ENCODE measurements at regions not wholly inside any gene's neighbourhood (a gene's known extent, or its start where the extent isn't known, plus 50 kb on each side); places are given as distances from the start of the nearest gene placed in this dataset.

- no peak for DNase-seq
Observed at GRCh38 chr13:50512474-50513299, 330.8 kb downstream of the DLEU7 start.

DNA sequence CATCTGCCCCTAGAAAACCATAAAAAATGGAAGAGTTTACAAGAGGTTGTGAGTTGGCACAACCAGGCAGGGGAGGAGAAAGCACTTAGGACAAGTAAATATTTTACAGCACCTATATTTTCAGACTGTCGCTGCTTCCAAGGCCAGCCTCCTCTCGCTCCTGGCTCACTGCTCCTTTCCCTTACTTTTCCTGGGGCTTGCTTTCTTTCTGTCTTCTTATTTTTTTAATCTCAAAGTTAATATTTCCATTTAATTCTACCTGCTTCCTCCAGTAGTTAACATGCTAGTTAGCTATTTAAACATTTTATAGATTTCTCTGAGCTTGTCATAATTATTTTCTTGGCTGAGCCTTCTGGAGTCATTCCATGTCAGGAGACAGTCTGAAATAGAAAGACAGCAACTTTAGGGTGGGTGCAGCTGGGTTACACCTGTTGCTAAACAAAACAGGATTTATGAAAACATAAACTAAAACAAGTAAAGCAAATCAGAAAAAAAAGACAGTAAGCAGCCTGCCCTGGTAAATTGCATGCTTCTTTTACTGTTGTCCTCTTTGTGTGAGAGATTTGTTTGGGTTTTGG lies 330.1 kb downstream of the DLEU7 start:
- DNase-seq: no peak

- DNase-seq: no peak
Observed at GRCh38 chr13:50514249-50514648, 329.2 kb downstream of the DLEU7 start.

- no peak for DNase-seq
Observed at GRCh38 chr13:50518131-50518530, 325.4 kb downstream of the DLEU7 start.

- DNase-seq: no peak
Observed at GRCh38 chr13:50518781-50519201, 324.7 kb downstream of the DLEU7 start.

DNA sequence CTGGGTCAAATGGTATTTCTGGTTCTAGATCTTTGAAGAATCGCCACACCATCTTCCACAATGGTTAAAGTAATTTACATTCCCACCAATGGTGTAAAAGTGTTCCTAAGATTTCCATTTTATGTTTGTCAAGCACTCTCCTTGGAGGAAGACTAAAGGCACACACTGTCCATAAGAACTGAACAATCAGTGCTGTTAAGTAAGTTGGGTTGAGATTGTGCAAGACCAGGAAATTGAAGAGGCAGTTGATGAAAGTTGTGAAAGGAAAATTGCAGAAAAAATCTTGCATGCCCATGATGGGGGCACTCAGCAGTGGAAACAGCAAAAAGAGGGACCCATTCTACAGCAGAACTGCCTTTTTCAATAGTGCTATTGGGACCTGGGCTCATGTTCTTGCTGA lies 323.6 kb downstream of the DLEU7 start:
- DNase-seq: no peak

- DNase-seq: no peak
Observed at GRCh38 chr13:50521006-50521830, 322.3 kb downstream of the DLEU7 start.

DNA sequence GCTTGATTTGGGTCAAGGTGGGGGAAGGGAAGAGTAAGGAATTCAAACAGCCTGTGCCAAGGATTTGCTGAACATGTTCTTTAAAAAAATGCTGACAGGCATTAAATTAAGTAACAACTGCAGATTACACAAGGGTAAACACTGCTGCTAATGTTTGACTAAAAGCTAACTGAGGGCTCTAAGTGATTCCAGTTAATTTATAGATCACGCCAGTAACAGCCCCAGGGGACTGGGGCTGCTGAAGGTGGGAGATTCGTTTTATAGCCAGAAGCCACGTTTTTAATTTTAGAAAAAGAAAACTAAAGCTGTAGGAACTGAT lies 321.7 kb downstream of the DLEU7 start:
- DNase-seq: no peak

DNA sequence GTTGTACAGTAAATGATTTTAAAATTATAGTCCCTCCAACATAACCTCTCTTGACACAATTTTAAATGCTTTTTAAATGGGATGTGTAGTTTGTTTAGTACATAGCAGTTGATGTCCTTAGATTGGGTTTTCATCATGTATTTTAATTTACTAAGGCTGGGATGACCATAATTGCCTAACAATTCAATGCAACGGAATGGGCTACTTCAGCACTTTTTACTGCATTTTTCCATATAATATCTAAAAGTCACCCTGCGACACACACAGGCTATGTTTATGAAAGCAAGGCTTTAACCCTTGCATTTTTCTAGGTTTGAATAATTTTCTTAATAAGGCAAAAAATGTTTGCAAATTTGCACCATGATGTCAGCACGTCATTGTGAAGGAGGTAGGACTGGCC lies 321.0 kb downstream of the DLEU7 start:
- DNase-seq: no peak

DNA sequence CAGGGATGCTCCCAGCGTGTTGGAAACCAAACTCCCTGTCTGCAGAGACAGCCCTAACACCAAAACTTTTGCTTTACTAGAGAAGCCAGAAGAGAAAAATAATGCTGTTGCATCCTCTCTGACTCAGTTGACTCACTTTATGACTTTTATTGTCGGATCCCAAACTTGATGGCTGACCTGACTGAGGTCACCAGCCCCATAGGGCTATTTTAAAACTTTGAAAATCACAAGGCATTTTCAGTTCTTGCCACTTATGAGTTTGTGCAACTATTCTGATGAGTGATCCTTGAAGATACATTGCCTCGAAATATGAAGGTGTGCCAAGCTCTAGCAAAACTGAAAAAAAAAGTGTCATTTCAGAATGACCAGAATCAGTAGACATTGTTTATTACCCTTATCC lies 320.2 kb downstream of the DLEU7 start:
- DNase-seq: no peak

DNA sequence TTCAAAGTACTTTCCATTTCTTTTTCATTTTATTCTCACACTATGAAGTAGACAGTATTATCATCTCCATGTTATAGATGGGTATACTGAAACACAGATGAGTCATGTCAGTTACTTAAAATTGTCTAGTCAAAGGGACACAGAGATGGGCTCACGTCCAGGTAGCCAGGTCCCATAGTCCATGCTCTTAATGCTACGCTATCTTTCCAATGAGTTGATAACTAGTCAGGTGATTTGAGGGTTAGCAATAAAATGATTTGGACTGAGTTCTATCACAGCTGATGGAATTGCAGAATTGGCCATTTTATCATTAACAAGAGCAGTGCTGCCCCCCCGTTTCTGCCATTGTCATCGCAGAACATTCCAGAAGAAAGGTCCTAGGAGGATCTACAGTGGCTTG lies 318.9 kb downstream of the DLEU7 start:
- no peak for DNase-seq

DNA sequence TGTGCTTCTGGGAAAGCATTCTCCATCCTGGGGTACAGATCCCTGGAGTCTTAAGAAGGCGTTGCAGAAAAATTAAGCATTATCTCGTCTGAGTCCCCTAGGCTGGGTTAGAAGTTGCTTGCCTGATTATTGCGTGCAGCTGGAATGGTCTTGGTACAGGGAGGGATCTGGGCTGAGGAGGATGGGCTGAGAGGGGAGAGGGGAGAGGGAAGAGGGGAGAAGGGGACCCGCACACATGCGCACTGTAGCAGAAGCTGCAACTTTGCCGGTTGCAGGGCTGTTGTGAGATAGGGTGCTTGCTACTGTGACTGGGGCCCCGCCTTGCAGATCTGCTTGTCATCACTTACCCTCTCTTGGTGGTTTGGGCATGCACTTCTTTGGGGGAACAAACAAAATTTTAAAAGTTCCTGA lies 316.8 kb downstream of the DLEU7 start:
- no peak for DNase-seq

DNA sequence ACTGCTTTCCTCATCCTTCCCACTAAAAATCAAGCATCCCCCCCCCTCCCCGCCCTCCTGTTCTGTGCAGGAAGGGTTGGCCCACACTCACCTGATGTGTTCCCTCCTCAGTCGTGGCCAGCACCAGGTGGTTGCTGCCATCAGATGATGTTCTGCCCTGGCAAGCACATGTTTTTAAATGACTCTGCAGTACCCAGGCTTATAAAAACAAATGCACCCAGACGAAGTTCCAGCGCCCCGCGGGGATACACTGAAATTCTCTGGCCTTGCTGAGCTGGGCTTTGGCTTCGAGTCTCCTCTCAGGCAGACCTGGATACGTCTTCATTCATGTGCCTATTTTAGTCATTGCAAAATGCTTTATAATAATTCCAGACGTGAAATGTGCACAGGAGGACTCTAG lies 316.3 kb downstream of the DLEU7 start:
- DNase-seq: no peak

DNA sequence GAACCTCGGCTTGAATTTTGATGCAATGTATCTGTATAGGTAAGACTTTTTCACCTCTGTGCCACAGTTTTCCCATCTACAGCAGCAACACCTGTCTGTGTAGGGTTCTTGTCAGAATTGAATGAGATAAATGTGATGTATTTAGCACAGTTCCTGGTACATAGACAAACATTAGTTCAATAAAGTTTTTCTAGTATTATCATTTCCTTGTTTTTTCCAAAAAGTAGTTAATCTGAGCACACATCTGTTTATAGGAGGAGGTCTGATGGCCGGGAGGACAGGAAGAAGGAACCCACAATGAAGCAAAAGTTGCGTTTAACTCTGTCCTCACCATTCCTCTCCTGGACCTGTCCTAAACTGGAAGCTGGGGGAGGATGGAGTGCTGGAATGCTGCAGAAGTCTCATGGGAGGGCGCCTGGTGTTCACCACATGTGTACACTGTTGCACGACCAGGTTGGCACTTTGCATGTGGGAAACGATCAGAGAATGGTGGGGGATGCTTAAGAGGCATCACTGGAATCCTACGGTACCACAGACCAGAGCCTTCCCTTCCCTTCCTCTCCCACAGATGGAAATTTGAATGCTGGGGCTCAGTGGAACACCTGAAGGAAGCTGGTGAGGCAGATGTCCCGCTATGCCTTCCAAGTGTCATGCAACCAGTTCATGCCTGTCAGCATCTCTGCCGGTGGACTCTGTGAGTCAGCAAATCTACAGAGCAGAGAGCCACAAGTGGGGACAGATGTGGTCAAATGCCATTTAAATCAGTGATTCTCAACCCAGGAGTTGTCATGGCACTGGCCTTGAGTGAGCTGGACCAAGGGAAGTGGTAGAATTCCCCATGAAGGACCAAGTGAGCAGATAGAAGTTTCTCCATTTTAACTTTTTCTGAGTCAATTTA lies 315.6 kb downstream of the DLEU7 start:
- DNase-seq: no peak

- peak; percentile 38 for DNase-seq
Observed at GRCh38 chr13:50529154-50529882, 314.2 kb downstream of the DLEU7 start.

- no peak for DNase-seq
Observed at GRCh38 chr13:50531917-50532899, 311.3 kb downstream of the DLEU7 start.

GRCh38 chr13:50535050-50535449 lies 308.4 kb downstream of the DLEU7 start:
- no peak for DNase-seq

DNA sequence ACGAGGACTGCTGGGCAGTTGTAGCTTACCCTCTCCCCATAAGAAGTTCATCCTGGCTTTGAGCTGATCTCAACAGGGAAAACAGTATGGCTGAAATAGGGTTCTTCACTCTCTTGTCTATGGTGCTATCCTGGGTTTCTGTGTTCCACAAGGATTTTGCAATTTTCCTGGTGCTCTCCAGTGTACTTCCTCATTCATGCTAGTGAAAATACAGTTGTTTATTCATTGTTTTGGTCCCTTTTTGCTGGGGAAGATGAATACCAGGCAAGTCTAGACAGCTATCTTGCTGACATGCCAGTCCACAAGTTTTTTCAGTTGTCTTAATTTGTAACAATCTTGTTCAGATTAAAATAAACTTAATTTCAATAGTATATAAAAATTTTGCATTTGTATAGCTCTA lies 306.5 kb downstream of the DLEU7 start:
- no peak for DNase-seq

GRCh38 chr13:50539791-50540530 lies 303.5 kb downstream of the DLEU7 start:
- no peak for DNase-seq

DNA sequence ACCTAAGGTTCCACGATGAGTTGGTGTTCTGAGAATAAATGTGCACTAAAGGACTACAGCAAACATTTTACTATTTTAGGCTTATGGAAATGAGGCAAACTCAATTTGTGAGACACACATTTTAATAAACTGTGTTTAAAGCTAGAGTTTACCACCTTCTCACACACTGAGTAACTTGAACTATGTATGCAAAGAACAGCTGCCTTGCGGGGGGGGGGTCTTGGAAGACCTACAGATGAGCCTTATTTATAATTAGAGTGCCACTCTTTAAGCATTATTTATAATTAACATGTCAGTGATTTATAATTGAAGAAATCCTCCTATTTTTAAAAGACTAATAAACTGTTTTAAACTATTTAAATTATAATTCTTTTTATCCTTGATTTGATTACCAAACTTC lies 300.4 kb downstream of the DLEU7 start:
- no peak for DNase-seq

Data from NCI-H187 treated with DMSO at 0.1 percent for 48 hours (cell line).